NB4 (cell line): ENCODE measurements at regions not wholly inside any gene's neighbourhood (a gene's known extent, or its start where the extent isn't known, plus 50 kb on each side); places are given as distances from the start of the nearest gene placed in this dataset.
"Not testable (repeated sequence)": the region's sequence is repeated elsewhere in the genome, so short reads cannot be mapped to it uniquely, and the experiment has no call there.

Experiments
- MAX ChIP-seq: IDR thresholded peaks from 2 replicates; pipeline ENCODE4 v1.6.1; 2011; ENCODE audit warnings: low read depth, low read length
- MYC ChIP-seq: IDR thresholded peaks from 2 replicates; pipeline ENCODE4 v1.6.1; 2011; ENCODE audit warnings: low read depth, low read length
- POLR2A ChIP-seq: IDR thresholded peaks from 2 replicates; pipeline ENCODE4 v1.6.1; 2011; ENCODE audit warnings: mild to moderate bottlenecking; ENCODE audit not compliant: insufficient read length; ENCODE audit errors: extremely low read depth
- TF ChIP-seq, protein P1 (sequence below): IDR thresholded peaks from one replicate; pipeline ENCODE4 v1.5.1; 2012; ENCODE audit warnings: low read depth, low read length

- TF ChIP-seq, protein P1, sequence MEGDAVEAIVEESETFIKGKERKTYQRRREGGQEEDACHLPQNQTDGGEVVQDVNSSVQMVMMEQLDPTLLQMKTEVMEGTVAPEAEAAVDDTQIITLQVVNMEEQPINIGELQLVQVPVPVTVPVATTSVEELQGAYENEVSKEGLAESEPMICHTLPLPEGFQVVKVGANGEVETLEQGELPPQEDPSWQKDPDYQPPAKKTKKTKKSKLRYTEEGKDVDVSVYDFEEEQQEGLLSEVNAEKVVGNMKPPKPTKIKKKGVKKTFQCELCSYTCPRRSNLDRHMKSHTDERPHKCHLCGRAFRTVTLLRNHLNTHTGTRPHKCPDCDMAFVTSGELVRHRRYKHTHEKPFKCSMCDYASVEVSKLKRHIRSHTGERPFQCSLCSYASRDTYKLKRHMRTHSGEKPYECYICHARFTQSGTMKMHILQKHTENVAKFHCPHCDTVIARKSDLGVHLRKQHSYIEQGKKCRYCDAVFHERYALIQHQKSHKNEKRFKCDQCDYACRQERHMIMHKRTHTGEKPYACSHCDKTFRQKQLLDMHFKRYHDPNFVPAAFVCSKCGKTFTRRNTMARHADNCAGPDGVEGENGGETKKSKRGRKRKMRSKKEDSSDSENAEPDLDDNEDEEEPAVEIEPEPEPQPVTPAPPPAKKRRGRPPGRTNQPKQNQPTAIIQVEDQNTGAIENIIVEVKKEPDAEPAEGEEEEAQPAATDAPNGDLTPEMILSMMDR, result not testable (repeated sequence)
- TF ChIP-seq POLR2A, MAX, MYC: not testable (repeated sequence)
These were observed 582.0 kb downstream of the STIM2 start for GRCh38 chr4:27442661-27443060.
